SK-N-SH treated with all-trans-retinoic acid at 6 μM for 48 hours (cell line): ENCODE measurements at regions not wholly inside any gene's neighbourhood (a gene's known extent, or its start where the extent isn't known, plus 50 kb on each side); places are given as distances from the start of the nearest gene placed in this dataset.

Source experiments
- ATAC-seq: fragments of 200-7000 bp; cut with Tn5 transposase; 3 replicates; pipeline ENCODE4 v1.9.1; 2020; ENCODE audit warnings: mild to moderate bottlenecking, moderate library complexity
- ARNTL ChIP-seq: fragments of 450-650 bp; formaldehyde crosslinking; IDR thresholded peaks from 2 replicates; pipeline ENCODE4 v1.5.0; 2020; ENCODE audit warnings: low read depth, mild to moderate bottlenecking, moderate library complexity, borderline replicate concordance
- BACH2 ChIP-seq: fragments of 250-450 bp; sonication (Bioruptor Pico); IDR thresholded peaks from 2 replicates; pipeline ENCODE4 v1.9.0; 2021; ENCODE audit warnings: mild to moderate bottlenecking, borderline replicate concordance
- CREB5 ChIP-seq: fragments of 250-450 bp; sonication (Bioruptor Pico); IDR thresholded peaks from 2 replicates; pipeline ENCODE4 v1.5.1; 2020; ENCODE audit warnings: low read depth, mild to moderate bottlenecking, moderate library complexity
- CSDC2 ChIP-seq: fragments of 250-450 bp; sonication (Bioruptor Pico); IDR thresholded peaks from 2 replicates; pipeline ENCODE4 v1.5.0; 2020; ENCODE audit warnings: mild to moderate bottlenecking, moderate library complexity
- CSRNP3 ChIP-seq: fragments of 250-450 bp; sonication (Bioruptor Pico); IDR thresholded peaks from 2 replicates; pipeline ENCODE4 v1.5.1; 2021; ENCODE audit warnings: mild to moderate bottlenecking, moderate library complexity
- ESRRG ChIP-seq: fragments of 250-450 bp; sonication (Bioruptor Pico); IDR thresholded peaks from 2 replicates; pipeline ENCODE4 v1.6.1; 2021; ENCODE audit warnings: mild to moderate bottlenecking
- GLIS3 ChIP-seq: fragments of 250-450 bp; sonication (Bioruptor Pico); IDR thresholded peaks from 2 replicates; pipeline ENCODE4 v1.5.0; 2020; ENCODE audit warnings: mild to moderate bottlenecking, moderate library complexity
- OSR1 ChIP-seq: fragments of 250-450 bp; sonication (Bioruptor Pico); IDR thresholded peaks from 2 replicates; pipeline ENCODE4 v1.8.0; 2022; ENCODE audit warnings: moderate library complexity, mild to moderate bottlenecking, inconsistent platforms
- PATZ1 ChIP-seq: fragments of 250-450 bp; sonication (Bioruptor Pico); IDR thresholded peaks from 2 replicates; pipeline ENCODE4 v1.8.0; 2020; ENCODE audit warnings: mild to moderate bottlenecking, moderate library complexity, borderline replicate concordance
- POU6F1 ChIP-seq: fragments of 250-450 bp; sonication (Bioruptor Pico); IDR thresholded peaks from 2 replicates; pipeline ENCODE4 v1.8.0; 2021; ENCODE audit warnings: low read depth, mild to moderate bottlenecking, moderate library complexity, borderline replicate concordance
- PPARA ChIP-seq: fragments of 250-450 bp; sonication (Bioruptor Pico); IDR thresholded peaks from 2 replicates; pipeline ENCODE4 v1.5.0; 2020; ENCODE audit warnings: mild to moderate bottlenecking, borderline replicate concordance
- RARB ChIP-seq: fragments of 250-450 bp; sonication (Bioruptor Pico); IDR thresholded peaks from 2 replicates; pipeline ENCODE4 v1.8.0; 2021; ENCODE audit warnings: mild to moderate bottlenecking, moderate library complexity
- SNAI2 ChIP-seq: fragments of 250-450 bp; sonication (Bioruptor Pico); IDR thresholded peaks from 2 replicates; pipeline ENCODE4 v1.5.0; 2020; ENCODE audit warnings: mild to moderate bottlenecking, moderate library complexity
- TCF4 ChIP-seq: fragments of 250-450 bp; sonication (Bioruptor Pico); IDR thresholded peaks from 2 replicates; pipeline ENCODE4 v1.8.0; 2021; ENCODE audit warnings: mild to moderate bottlenecking, moderate library complexity, borderline replicate concordance
- TOX ChIP-seq: fragments of 250-450 bp; sonication (Bioruptor Pico); IDR thresholded peaks from 2 replicates; pipeline ENCODE4 v1.8.0; 2021; ENCODE audit warnings: mild to moderate bottlenecking, moderate library complexity, borderline replicate concordance
- TSHZ2 ChIP-seq: fragments of 250-450 bp; sonication (Bioruptor Pico); IDR thresholded peaks from 2 replicates; pipeline ENCODE4 v1.5.0; 2020; ENCODE audit warnings: mild to moderate bottlenecking, moderate library complexity
- ZC3H10 ChIP-seq: fragments of 250-450 bp; sonication (Bioruptor Pico); IDR thresholded peaks from 2 replicates; pipeline ENCODE4 v1.5.1; 2021; ENCODE audit warnings: mild to moderate bottlenecking, moderate library complexity
- ZFP3 ChIP-seq: fragments of 250-450 bp; sonication (Bioruptor Pico); IDR thresholded peaks from 2 replicates; pipeline ENCODE4 v1.5.0; 2020; ENCODE audit warnings: mild to moderate bottlenecking, moderate library complexity
- ZFP30 ChIP-seq: fragments of 450-650 bp; formaldehyde crosslinking; IDR thresholded peaks from 2 replicates; pipeline ENCODE4 v1.5.0; 2022; ENCODE audit warnings: mild to moderate bottlenecking, moderate library complexity
- ZNF70 ChIP-seq: fragments of 450-650 bp; formaldehyde crosslinking; IDR thresholded peaks from 2 replicates; pipeline ENCODE4 v1.5.0; 2020; ENCODE audit warnings: mild to moderate bottlenecking, moderate library complexity

- no peak for ATAC-seq
- TF ChIP-seq TOX (no peak), PPARA (CRISPR knock-in tag) (no peak), ZC3H10 (no peak), ZNF70 (CRISPR knock-in tag) (no peak), ZFP30 (CRISPR knock-in tag) (no peak)
- TF ChIP-seq, all 23 proteins: peak for 0
These were observed 265.7 kb downstream of the XXYLT1 start for GRCh38 chr3:195005251-195005620.

GRCh38 chr3:195005759-195006510, 265.0 kb downstream of the XXYLT1 start:
- TF ChIP-seq GLIS3 (no peak), RARB (CRISPR knock-in tag) (no peak), CSRNP3 (no peak), CREB5 (CRISPR knock-in tag) (no peak), ARNTL (CRISPR knock-in tag) (no peak), ZFP30 (CRISPR knock-in tag) (no peak), ZNF70 (CRISPR knock-in tag) (no peak), ESRRG (CRISPR knock-in tag) (no peak), BACH2 (CRISPR knock-in tag) (no peak), TCF4 (CRISPR knock-in tag) (no peak), CSDC2 (CRISPR knock-in tag) (no peak), SNAI2 (no peak)
- no peak for ATAC-seq

- TF ChIP-seq PATZ1 (no peak), GLIS3 (no peak), PPARA (CRISPR knock-in tag) (no peak), SNAI2 (no peak), TSHZ2 (no peak), ARNTL (CRISPR knock-in tag) (no peak)
- TF ChIP-seq, all 23 proteins: peak for 0
- no peak for ATAC-seq
These were observed 263.8 kb downstream of the XXYLT1 start for GRCh38 chr3:195007151-195007550.

GRCh38 chr3:195007766-195008165, 263.2 kb downstream of the XXYLT1 start:
- no peak for ATAC-seq
- TF ChIP-seq BACH2 (CRISPR knock-in tag) (no peak), ARNTL (CRISPR knock-in tag) (no peak), CSRNP3 (no peak), GLIS3 (no peak), RARB (CRISPR knock-in tag) (no peak), ZC3H10 (no peak), SNAI2 (no peak), ZFP3 (CRISPR knock-in tag) (no peak), ZFP30 (CRISPR knock-in tag) (no peak), POU6F1 (no peak), CREB5 (CRISPR knock-in tag) (no peak), ZNF70 (CRISPR knock-in tag) (no peak), OSR1 (CRISPR knock-in tag) (no peak), PPARA (CRISPR knock-in tag) (no peak), PATZ1 (no peak), CSDC2 (CRISPR knock-in tag) (no peak)
- TF ChIP-seq, all 23 proteins: peak for 0
